ENCODE measurements at regions not wholly inside any gene's neighbourhood (a gene's known extent, or its start where the extent isn't known, plus 50 kb on each side); places are given as distances from the start of the nearest gene placed in this dataset.

DNA sequence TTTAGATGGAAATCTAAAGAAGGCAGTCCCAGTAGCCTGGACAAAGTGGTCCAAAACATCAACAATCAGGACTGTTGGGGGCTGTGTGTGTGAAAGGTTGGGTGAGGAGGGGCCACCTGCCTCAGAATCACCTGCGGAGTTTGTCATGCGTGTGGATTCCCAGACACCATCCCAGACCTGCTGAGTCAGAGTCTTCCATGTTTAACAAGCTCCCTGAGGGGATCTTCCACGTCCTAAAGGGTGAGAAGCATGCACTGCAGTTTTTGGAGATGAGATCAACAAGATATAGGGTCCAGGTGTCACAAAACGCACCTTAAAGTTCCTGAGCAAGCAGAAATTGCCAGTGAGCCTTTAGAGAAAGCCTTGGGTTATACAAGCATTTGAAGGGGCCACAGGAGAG is 207.0 kb upstream of the FAM9B start:
- TF ChIP-seq, protein P1, sequence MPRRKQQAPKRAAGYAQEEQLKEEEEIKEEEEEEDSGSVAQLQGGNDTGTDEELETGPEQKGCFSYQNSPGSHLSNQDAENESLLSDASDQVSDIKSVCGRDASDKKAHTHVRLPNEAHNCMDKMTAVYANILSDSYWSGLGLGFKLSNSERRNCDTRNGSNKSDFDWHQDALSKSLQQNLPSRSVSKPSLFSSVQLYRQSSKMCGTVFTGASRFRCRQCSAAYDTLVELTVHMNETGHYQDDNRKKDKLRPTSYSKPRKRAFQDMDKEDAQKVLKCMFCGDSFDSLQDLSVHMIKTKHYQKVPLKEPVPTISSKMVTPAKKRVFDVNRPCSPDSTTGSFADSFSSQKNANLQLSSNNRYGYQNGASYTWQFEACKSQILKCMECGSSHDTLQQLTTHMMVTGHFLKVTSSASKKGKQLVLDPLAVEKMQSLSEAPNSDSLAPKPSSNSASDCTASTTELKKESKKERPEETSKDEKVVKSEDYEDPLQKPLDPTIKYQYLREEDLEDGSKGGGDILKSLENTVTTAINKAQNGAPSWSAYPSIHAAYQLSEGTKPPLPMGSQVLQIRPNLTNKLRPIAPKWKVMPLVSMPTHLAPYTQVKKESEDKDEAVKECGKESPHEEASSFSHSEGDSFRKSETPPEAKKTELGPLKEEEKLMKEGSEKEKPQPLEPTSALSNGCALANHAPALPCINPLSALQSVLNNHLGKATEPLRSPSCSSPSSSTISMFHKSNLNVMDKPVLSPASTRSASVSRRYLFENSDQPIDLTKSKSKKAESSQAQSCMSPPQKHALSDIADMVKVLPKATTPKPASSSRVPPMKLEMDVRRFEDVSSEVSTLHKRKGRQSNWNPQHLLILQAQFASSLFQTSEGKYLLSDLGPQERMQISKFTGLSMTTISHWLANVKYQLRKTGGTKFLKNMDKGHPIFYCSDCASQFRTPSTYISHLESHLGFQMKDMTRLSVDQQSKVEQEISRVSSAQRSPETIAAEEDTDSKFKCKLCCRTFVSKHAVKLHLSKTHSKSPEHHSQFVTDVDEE (CRISPR knock-in tag; IDR thresholded peaks at IDR 0.05): no peak
- TF ChIP-seq, protein P2, sequence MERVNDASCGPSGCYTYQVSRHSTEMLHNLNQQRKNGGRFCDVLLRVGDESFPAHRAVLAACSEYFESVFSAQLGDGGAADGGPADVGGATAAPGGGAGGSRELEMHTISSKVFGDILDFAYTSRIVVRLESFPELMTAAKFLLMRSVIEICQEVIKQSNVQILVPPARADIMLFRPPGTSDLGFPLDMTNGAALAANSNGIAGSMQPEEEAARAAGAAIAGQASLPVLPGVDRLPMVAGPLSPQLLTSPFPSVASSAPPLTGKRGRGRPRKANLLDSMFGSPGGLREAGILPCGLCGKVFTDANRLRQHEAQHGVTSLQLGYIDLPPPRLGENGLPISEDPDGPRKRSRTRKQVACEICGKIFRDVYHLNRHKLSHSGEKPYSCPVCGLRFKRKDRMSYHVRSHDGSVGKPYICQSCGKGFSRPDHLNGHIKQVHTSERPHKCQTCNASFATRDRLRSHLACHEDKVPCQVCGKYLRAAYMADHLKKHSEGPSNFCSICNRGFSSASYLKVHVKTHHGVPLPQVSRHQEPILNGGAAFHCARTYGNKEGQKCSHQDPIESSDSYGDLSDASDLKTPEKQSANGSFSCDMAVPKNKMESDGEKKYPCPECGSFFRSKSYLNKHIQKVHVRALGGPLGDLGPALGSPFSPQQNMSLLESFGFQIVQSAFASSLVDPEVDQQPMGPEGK (CRISPR knock-in tag; IDR thresholded peaks at IDR 0.05; ENCODE audit: borderline replicate concordance): no peak
- TF ChIP-seq TCF4 (CRISPR knock-in tag; IDR thresholded peaks at IDR 0.05; ENCODE audit: borderline replicate concordance) (no peak), ZNF70 (CRISPR knock-in tag; IDR thresholded peaks at IDR 0.05) (no peak), ARNTL (CRISPR knock-in tag; IDR thresholded peaks at IDR 0.05; ENCODE audit: borderline replicate concordance, low read depth) (no peak), PPARA (CRISPR knock-in tag; IDR thresholded peaks at IDR 0.05; ENCODE audit: borderline replicate concordance) (no peak), ESRRG (CRISPR knock-in tag; IDR thresholded peaks at IDR 0.05) (no peak), OSR1 (CRISPR knock-in tag; IDR thresholded peaks at IDR 0.05) (no peak), ZNF8 (CRISPR knock-in tag; IDR thresholded peaks at IDR 0.05) (no peak), ZFP3 (CRISPR knock-in tag; IDR thresholded peaks at IDR 0.05) (no peak), ZFP30 (CRISPR knock-in tag; IDR thresholded peaks at IDR 0.05) (no peak)
- TF ChIP-seq, protein P3, sequence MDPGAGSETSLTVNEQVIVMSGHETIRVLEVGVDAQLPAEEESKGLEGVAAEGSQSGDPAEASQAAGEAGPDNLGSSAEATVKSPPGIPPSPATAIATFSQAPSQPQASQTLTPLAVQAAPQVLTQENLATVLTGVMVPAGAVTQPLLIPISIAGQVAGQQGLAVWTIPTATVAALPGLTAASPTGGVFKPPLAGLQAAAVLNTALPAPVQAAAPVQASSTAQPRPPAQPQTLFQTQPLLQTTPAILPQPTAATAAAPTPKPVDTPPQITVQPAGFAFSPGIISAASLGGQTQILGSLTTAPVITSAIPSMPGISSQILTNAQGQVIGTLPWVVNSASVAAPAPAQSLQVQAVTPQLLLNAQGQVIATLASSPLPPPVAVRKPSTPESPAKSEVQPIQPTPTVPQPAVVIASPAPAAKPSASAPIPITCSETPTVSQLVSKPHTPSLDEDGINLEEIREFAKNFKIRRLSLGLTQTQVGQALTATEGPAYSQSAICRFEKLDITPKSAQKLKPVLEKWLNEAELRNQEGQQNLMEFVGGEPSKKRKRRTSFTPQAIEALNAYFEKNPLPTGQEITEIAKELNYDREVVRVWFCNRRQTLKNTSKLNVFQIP (CRISPR knock-in tag; IDR thresholded peaks at IDR 0.05; ENCODE audit: borderline replicate concordance, low read depth): no peak
- TF ChIP-seq, protein P4, sequence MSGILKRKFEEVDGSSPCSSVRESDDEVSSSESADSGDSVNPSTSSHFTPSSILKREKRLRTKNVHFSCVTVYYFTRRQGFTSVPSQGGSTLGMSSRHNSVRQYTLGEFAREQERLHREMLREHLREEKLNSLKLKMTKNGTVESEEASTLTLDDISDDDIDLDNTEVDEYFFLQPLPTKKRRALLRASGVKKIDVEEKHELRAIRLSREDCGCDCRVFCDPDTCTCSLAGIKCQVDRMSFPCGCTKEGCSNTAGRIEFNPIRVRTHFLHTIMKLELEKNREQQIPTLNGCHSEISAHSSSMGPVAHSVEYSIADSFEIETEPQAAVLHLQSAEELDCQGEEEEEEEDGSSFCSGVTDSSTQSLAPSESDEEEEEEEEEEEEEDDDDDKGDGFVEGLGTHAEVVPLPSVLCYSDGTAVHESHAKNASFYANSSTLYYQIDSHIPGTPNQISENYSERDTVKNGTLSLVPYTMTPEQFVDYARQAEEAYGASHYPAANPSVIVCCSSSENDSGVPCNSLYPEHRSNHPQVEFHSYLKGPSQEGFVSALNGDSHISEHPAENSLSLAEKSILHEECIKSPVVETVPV (CRISPR knock-in tag; IDR thresholded peaks at IDR 0.05): no peak
